ENCODE measurements at regions not wholly inside any gene's neighbourhood (a gene's known extent, or its start where the extent isn't known, plus 50 kb on each side); places are given as distances from the start of the nearest gene placed in this dataset.
"Not testable (repeated sequence)": the region's sequence is repeated elsewhere in the genome, so short reads cannot be mapped to it uniquely, and the experiment has no call there.

DNA sequence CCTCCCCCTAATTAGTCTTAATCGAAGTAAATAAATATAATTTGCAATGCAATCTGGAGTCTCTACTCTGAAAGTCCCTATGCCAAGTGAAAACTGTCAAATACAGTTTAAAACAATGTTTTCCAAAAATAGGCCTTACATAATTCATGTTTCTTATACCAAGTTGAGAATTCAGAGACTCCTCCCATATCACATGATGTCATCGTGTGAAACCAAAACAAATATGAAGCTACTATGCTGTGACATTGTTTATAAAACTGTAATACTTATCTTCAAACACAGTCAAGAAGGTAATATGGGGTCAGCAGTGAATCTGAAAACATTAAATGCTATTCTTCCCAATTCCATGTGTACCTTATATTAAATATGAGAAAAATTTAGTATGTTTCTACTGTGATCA lies 940.2 kb upstream of the FANCL start:
- H3K4me1 Mint-ChIP-seq, result no peaks in the 10 kb centered on the region
- peaks cover 0 to 5% (median 0%) of the 10 kb centered on the region in 3 donors for H3K27me3 Mint-ChIP-seq (ENCODE audit: low read depth in 3 of 3)
- H3K36me3 Mint-ChIP-seq, result no peaks in the 10 kb centered on the region
- no peak overlapping the region for H3K27ac Mint-ChIP-seq
- no peak for DNase-seq
- H3K9me3 Mint-ChIP-seq, result peaks cover 0 to 10% (median 0%) of the 10 kb centered on the region in 6 donors
- no peak overlapping the region for H3K4me3 Mint-ChIP-seq

DNA sequence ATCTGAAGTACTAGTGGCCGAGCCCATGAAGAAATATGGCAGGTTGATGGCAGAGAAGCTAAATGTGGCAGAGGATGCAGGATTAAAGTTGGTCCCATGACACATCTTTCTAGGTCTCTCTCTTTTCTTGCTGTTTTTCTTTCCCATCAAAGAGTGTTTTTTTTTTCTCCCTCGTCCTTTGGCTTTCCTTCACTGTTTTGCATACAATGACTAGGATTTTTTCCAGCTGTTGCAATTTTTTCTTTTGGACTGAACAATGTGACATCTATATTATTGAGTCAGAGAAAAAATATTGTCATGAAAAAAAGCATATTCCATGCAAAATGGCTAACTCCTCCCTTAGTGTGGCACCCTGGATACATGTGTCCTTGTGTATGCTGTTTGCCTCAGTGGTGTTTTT lies 939.5 kb upstream of the FANCL start:
- H3K4me3 Mint-ChIP-seq, result no peak overlapping the region
- H3K9me3 Mint-ChIP-seq, result peaks cover 0 to 10% (median 0%) of the 10 kb centered on the region in 6 donors
- H3K27me3 Mint-ChIP-seq (ENCODE audit: low read depth in 3 of 3), result peaks cover 0 to 5% (median 0%) of the 10 kb centered on the region in 3 donors
- no peaks in the 10 kb centered on the region for H3K36me3 Mint-ChIP-seq
- no peak overlapping the region for H3K27ac Mint-ChIP-seq
- DNase-seq, result no peak
- H3K4me1 Mint-ChIP-seq, result no peaks in the 10 kb centered on the region

DNA sequence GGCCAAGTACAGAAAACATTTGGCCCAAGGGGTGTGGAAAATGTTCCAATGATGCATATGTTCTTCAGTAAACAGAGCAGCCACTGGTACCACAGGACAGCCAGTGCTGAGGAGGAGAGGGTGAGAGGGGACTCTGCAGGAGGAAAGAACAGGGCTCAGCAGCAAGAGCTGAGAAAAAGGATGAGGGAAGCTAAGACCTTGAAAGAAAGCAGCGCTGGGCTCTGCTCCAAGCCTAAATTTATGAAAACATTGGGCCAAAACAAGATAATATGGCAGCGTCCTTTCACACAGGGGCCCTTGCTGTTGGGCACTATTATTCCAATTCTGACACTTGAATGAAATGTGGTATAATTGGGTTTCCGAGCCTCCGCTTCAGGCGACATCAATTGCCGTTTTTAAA lies 939.0 kb upstream of the FANCL start:
- no peak overlapping the region for H3K4me3 Mint-ChIP-seq
- no peak for DNase-seq
- H3K27ac Mint-ChIP-seq, result no peak overlapping the region
- H3K36me3 Mint-ChIP-seq, result no peaks in the 10 kb centered on the region
- H3K9me3 Mint-ChIP-seq, result peaks cover 0 to 10% (median 0%) of the 10 kb centered on the region in 6 donors
- no peaks in the 10 kb centered on the region for H3K4me1 Mint-ChIP-seq
- peaks cover 0 to 5% (median 0%) of the 10 kb centered on the region in 3 donors for H3K27me3 Mint-ChIP-seq (ENCODE audit: low read depth in 3 of 3)

DNA sequence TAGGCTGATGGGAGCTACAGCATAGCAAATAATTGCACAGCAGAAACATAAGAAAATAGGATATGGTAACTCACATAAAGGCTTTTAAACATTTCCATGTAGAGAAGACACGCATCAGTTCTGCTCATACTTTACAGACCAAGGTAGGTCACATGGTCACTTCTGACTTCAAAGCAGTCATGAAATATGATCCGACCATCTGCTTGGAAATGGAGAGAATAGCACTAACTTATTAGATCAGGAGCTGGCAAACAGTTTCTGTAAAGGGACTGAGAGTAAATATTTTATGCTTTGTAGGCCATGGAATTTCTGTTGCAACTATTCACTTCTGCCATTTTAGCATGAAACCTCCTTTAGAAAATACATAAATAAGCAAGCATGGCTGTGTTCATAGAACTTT lies 936.6 kb upstream of the FANCL start:
- no peak overlapping the region for H3K27ac Mint-ChIP-seq
- no peaks in the 10 kb centered on the region for H3K36me3 Mint-ChIP-seq
- no peak overlapping the region for H3K4me3 Mint-ChIP-seq
- H3K9me3 Mint-ChIP-seq, result peaks cover 0 to 2% (median 0%) of the 10 kb centered on the region in 6 donors
- H3K27me3 Mint-ChIP-seq (ENCODE audit: low read depth in 3 of 3), result peaks cover 0 to 5% (median 0%) of the 10 kb centered on the region in 3 donors
- no peaks in the 10 kb centered on the region for H3K4me1 Mint-ChIP-seq
- DNase-seq, result no peak

DNA sequence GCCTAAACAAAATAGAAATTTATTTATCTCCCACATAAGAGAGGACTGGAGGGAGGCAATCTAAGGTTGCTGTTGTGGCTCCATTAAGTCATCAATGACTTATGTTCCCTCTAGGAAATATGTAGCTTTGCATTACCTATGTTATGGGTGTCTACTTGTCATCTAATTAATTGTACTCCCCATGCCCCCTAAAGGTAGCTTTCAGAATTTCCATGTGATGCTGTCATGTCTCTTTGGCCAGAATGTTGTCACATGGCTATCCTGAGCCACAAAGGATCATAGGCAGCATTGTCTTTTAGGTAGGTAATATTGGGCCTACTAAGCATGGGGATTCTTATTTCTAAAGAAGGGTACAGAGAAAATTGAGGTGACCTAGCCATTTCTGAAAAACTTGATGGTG lies 935.6 kb upstream of the FANCL start:
- Mint-ChIP-seq H3K9me3 (peaks cover 0 to 2% (median 0%) of the 10 kb centered on the region in 6 donors), H3K27ac (no peak overlapping the region), H3K36me3 (no peaks in the 10 kb centered on the region), H3K4me3 (no peak overlapping the region), H3K4me1 (no peaks in the 10 kb centered on the region), H3K27me3 (ENCODE audit: low read depth in 3 of 3) (peaks cover 0 to 5% (median 0%) of the 10 kb centered on the region in 3 donors)
- no peak for DNase-seq

DNA sequence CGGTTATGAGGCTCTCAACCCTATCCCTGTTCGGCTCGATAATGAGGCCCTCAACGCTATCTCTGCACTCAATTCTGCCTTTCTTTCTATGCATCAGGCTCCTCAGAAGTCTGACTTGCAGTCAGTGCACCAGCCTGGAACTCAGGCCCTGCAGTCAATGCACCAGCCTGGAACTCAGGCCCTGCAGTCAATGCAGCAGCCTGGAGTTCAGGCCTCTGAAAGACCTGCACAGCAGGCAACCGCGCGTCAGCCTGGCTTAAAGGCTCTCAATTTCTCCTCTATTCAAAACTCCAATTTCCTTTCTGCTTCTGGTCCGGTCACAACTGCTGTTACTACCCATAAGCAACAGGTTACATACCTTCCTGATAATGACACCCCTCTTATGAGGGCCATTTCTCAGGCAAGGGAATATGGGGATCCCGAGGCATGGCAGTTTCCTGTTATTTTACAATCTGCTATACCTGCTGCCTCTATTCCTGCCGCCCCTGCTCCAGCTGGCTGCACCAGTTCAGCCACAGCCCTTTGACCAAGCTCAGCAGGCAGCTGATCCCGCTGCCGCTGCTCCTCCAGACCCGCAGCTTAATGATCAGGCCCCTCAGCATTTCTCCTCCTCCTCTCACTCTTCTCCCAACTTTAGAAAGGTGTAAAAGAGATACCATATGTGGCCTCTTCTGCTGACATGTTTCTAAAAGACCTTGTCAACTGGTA lies 933.6 kb upstream of the FANCL start:
- H3K36me3 Mint-ChIP-seq, result peaks cover 0 to 3% (median 0%) of the 10 kb centered on the region in 3 donors
- DNase-seq, result no peak
- peaks cover 0 to 2% (median 0%) of the 10 kb centered on the region in 3 donors for H3K27me3 Mint-ChIP-seq (ENCODE audit: low read depth in 3 of 3)
- H3K4me1 Mint-ChIP-seq, result no peaks in the 10 kb centered on the region
- no peak overlapping the region for H3K4me3 Mint-ChIP-seq
- peaks cover 0 to 3% (median 0%) of the 10 kb centered on the region in 6 donors for H3K9me3 Mint-ChIP-seq
- H3K27ac Mint-ChIP-seq, result no peak overlapping the region

DNA sequence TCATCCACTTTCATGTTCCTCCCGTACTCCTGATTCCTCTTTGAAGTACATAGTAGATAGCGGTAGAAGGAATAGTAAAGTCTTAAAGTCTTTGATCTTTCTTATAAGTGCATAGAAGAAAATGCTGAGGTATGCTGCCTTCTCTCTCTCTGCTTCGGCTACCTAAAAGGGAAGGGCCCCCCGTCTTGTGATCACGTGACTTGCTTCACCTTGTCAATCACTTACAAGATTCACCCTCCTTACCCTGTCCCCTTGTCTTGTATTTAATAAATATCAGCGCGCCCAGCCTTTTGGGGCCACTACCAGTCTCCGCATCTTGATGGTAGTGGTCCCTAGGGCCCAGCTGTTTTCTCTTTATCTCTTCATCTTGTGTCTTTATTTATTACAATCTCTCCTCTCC lies 932.2 kb upstream of the FANCL start:
- DNase-seq, result no peak
- H3K9me3 Mint-ChIP-seq, result peaks cover 0 to 3% (median 0%) of the 10 kb centered on the region in 6 donors

DNA sequence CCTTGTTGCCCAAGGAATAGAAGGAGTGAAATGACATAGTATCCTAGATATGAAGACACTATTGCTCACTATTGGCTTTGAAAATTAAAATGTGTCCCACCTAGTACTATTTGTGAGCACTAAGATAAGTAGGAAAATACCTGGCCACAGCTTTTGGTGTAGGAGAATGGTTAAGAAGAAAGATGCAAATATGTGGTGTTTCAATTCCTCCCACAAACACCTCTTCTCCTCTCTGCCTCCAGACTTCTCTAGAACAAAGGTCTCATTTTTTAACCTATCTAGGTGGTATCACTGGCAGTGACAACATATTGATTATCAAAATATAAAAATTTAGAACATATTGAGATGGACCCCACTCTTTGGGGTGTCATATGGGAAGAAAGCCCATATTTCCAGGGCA lies 929.9 kb upstream of the FANCL start:
- DNase-seq, result no peak
- H3K27me3 Mint-ChIP-seq (ENCODE audit: low read depth in 3 of 3), result peaks cover 0 to 3% (median 0%) of the 10 kb centered on the region in 3 donors
- H3K36me3 Mint-ChIP-seq, result peaks cover 0 to 3% (median 0%) of the 10 kb centered on the region in 3 donors
- no peaks in the 10 kb centered on the region for H3K4me1 Mint-ChIP-seq
- peaks cover 0 to 3% (median 0%) of the 10 kb centered on the region in 6 donors for H3K9me3 Mint-ChIP-seq
- H3K4me3 Mint-ChIP-seq, result no peak overlapping the region
- H3K27ac Mint-ChIP-seq, result no peak overlapping the region

More for the DNA sequence above, 932.2 kb upstream of the FANCL start:
- no peak overlapping the region for H3K4me3 Mint-ChIP-seq
- peaks cover 0 to 3% (median 0%) of the 10 kb centered on the region in 3 donors for H3K36me3 Mint-ChIP-seq
- no peaks in the 10 kb centered on the region for H3K4me1 Mint-ChIP-seq
- H3K27ac Mint-ChIP-seq, result no peak overlapping the region
- H3K27me3 Mint-ChIP-seq (ENCODE audit: low read depth in 3 of 3), result no peaks in the 10 kb centered on the region

DNA sequence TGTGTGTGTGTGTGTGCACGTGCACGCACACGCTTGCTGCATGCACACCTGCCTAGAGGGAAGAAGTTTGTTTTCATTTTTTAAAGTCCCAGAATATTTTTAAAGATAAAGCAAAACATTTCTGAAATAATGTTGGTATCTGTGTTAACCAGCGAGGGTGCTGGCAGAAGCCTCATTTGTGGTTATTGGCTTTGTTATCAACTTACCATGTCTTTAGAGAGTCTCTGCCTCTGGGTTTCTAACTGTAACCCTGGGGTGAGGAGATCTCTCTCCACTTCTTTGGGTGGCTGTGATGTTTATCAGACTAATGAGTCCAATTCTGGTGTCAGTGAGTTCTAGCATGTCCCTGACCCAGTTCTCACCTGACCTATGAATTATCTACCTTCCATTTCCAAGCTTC lies 927.6 kb upstream of the FANCL start:
- H3K9me3 Mint-ChIP-seq, result peaks cover 0 to 3% (median 0%) of the 10 kb centered on the region in 6 donors
- H3K27me3 Mint-ChIP-seq (ENCODE audit: low read depth in 3 of 3), result peaks cover 0 to 3% (median 0%) of the 10 kb centered on the region in 3 donors
- H3K36me3 Mint-ChIP-seq, result peaks cover 0 to 3% (median 0%) of the 10 kb centered on the region in 3 donors
- no peak overlapping the region for H3K4me3 Mint-ChIP-seq
- no peak overlapping the region for H3K27ac Mint-ChIP-seq
- H3K4me1 Mint-ChIP-seq, result no peaks in the 10 kb centered on the region
- DNase-seq, result no peak

DNA sequence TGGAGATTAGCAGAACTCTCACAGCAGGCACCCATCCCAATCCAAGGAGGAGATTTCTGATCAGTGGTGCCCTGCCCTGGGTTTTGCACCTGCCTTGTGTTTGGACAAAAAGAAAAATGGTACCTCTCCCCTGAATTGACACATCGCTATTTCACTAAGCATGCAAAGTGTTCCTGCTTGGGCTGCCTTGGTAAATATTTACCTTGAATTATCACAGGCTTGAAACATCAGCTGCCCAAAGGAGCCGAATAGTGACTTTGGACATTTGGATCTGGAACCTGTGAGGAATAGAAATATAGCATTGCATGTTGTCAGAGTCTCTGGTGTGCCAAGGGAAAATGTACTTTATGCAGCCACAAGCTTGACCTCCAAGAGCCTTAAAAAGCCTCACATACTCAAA lies 926.4 kb upstream of the FANCL start:
- no peak overlapping the region for H3K4me3 Mint-ChIP-seq
- peaks cover 0 to 5% (median 1%) of the 10 kb centered on the region in 6 donors for H3K9me3 Mint-ChIP-seq
- H3K27me3 Mint-ChIP-seq (ENCODE audit: low read depth in 3 of 3), result peaks cover 0 to 3% (median 0%) of the 10 kb centered on the region in 3 donors

DNA sequence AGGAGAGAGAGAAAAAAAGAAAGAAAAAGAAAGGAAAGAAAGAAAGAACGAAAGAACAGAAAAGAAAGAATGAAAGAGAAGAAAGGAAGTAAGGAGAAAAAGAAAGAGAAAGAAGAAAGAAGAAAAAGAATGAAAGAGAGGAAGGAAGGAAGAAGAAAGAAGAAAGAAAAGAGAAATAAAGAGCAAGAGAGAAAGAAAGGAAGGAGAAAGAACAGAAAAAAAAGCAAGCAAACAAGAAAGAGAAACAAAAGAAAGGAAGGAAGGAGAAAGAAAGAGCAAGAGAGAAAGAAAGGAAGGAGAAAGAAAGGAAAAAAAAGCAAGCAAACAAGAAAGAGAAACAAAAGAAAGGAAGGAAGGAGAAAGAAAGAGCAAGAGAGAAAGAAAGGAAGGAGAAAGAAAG lies 916.8 kb upstream of the FANCL start:
- not testable (repeated sequence) for H3K4me3 Mint-ChIP-seq; H3K27me3 Mint-ChIP-seq (ENCODE audit: low read depth in 3 of 3); H3K36me3 Mint-ChIP-seq; H3K4me1 Mint-ChIP-seq; DNase-seq; H3K27ac Mint-ChIP-seq; H3K9me3 Mint-ChIP-seq

More for the DNA sequence above, 926.4 kb upstream of the FANCL start:
- Mint-ChIP-seq H3K36me3 (peaks cover 0 to 3% (median 0%) of the 10 kb centered on the region in 3 donors), H3K4me1 (no peaks in the 10 kb centered on the region), H3K27ac (no peak overlapping the region)
- no peak for DNase-seq

DNA sequence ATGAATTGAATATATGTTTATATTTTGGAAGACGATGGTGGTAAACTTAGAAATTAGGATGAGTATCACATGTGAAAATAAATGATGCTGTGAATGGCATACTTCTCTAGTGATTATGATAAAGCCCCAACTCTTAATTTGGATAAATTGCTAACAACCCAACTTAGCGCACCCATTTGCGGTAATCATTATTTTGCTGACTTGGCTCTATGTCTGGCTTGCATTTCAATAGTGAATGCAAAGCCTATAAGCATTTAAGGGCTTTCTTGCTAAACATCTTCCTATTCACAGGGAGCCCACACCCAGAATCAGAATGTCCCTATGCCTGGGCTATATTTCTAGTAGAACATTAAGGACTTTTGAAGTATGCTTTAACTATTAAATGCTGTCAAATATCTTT lies 910.7 kb upstream of the FANCL start:
- no peak overlapping the region for H3K4me3 Mint-ChIP-seq
- no peaks in the 10 kb centered on the region for H3K36me3 Mint-ChIP-seq
- no peaks in the 10 kb centered on the region for H3K4me1 Mint-ChIP-seq
- peaks cover 0 to 4% (median 2%) of the 10 kb centered on the region in 3 donors for H3K27me3 Mint-ChIP-seq (ENCODE audit: low read depth in 3 of 3)
- no peak for DNase-seq
- no peak overlapping the region for H3K27ac Mint-ChIP-seq
- H3K9me3 Mint-ChIP-seq, result peaks cover 0 to 2% (median 0%) of the 10 kb centered on the region in 6 donors

DNA sequence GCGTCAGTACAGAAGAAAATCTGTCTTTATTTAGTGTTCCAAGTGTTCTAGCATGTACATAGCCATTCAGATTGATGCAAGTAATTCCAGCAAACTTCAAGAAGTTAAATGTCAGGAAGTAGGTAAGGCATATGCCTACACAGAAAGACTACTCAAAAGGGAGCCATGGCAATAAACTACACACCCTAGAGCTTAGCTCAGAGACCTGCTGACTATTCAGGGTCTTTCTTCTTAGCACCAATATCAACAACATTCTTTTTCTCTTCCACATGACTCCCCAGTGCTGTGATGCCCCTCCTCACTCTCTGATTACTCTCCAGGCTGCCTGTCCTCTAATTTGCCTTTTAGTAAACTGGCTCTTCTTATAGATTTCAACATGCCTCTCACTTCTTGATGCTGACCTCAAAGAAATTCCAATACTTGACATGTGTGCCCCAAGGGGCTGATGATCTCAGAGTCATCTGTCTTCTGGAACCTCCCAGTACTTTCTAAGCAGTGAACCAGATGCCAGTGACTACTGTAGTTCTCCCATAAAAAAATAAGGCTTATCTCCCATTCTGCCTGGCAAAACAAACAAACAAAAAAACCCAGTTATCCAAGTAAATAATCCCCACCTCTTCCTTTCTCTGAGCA lies 909.2 kb upstream of the FANCL start:
- H3K4me1 Mint-ChIP-seq, result no peaks in the 10 kb centered on the region
- H3K36me3 Mint-ChIP-seq, result no peaks in the 10 kb centered on the region
- H3K4me3 Mint-ChIP-seq, result no peak overlapping the region
- peaks cover 0 to 2% (median 0%) of the 10 kb centered on the region in 3 donors for H3K27me3 Mint-ChIP-seq (ENCODE audit: low read depth in 3 of 3)
- H3K9me3 Mint-ChIP-seq, result peaks cover 0 to 2% (median 0%) of the 10 kb centered on the region in 6 donors
- no peak overlapping the region for H3K27ac Mint-ChIP-seq
- no peak for DNase-seq

DNA sequence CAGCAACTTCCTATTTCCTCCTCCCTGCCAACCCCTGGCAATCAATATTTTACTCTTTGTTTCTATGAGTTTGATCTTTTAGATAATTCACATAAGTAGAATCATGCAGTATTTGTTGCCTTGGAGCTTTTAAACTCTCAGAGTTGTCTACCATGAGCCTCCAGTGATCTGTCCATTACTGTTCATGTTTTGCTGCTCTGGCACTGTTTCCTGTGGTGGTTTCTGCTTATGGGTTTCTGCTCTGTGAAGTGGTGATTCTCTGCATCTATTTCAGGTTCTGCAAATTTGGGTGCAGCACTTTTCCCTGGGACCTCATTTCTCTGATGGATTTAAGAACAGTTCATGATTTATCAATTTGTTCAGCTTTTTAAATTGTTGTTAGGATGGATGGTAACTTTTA lies 908.1 kb upstream of the FANCL start:
- H3K4me1 Mint-ChIP-seq, result no peaks in the 10 kb centered on the region
- DNase-seq, result no peak

More for the DNA sequence above, 908.1 kb upstream of the FANCL start:
- no peaks in the 10 kb centered on the region for H3K36me3 Mint-ChIP-seq
- H3K27ac Mint-ChIP-seq, result no peak overlapping the region
- no peak overlapping the region for H3K4me3 Mint-ChIP-seq
- H3K9me3 Mint-ChIP-seq, result peaks cover 0 to 5% (median under 1%) of the 10 kb centered on the region in 6 donors
- H3K27me3 Mint-ChIP-seq (ENCODE audit: low read depth in 3 of 3), result peaks cover 0 to 2% (median 0%) of the 10 kb centered on the region in 3 donors

Data from immature natural killer cell (primary cell).